NCI-H2196 (cell line): ENCODE measurements at regions not wholly inside any gene's neighbourhood (a gene's known extent, or its start where the extent isn't known, plus 50 kb on each side); places are given as distances from the start of the nearest gene placed in this dataset.

ENCODE experiments used
- DNase-seq: peaks from one replicate; lab custom pipeline; 2025; ENCODE audit not compliant: unreplicated experiment; lab: John Stamatoyannopoulos, UW

DNA sequence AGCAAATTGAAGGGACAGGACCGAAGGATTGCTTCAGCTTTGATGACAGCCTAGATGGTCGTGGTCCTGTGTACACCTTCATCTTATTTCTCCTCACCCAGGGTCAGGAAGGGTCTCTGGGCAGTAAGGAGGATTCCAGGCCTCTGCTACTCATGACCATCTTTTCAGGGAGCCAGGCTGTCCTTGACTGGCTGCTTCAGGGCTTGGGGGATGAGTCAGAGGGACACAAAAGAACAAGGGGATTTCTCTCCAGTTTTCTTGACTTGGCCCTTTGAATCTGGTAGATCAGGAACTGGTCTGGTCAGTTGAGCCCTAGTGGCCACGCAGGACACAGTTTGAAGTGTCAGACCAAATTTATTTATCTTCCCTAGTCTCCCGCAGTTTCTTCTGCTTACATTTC, 402.1 kb upstream of the CHD6 start:
- DNase-seq = no peak

- DNase-seq = no peak
Measured at GRCh38 chr20:42018979-42019378, 400.8 kb upstream of the CHD6 start.

- DNase-seq = no peak
Measured at GRCh38 chr20:42010090-42010489, 391.9 kb upstream of the CHD6 start.

- DNase-seq = no peak
Measured at GRCh38 chr20:42007251-42007650, 389.1 kb upstream of the CHD6 start.

DNA sequence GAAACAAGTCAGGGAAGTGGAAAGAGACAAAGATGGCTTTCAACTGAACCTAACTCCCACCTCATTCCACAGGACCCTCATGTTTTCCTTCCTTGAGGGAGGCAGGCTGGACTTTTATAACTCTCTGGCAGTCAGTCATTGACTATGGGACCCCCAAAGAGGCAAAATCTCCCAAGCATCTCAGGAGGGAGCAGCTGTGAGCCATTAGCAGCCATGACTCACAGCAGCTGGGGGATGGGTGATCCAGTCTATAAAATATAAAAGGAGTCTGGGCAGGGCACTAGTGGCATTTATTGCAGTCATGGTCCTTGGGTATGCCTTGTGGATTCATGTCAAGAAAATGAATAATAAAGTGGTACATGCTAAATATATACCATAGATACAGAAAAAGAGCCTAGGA, 387.0 kb upstream of the CHD6 start:
- DNase-seq = no peak

DNA sequence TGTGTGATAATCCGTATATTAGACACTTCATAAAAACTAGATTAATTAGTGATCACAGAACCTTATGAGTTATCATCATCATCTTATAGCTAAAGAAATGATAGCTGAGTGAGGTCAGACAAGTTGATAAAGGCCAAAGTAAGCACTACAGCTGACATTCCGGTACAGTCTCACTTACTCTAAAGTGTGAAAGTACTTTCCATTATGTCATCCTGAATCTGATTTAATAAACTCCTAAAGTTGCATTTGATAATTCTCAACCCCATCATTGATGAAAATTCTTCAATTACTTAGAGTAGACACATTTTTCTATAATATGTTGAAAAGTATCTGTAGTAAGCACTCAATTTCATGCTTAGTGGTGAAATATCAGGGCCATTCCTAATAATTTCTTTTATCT, 385.2 kb upstream of the CHD6 start:
- no peak for DNase-seq

DNA sequence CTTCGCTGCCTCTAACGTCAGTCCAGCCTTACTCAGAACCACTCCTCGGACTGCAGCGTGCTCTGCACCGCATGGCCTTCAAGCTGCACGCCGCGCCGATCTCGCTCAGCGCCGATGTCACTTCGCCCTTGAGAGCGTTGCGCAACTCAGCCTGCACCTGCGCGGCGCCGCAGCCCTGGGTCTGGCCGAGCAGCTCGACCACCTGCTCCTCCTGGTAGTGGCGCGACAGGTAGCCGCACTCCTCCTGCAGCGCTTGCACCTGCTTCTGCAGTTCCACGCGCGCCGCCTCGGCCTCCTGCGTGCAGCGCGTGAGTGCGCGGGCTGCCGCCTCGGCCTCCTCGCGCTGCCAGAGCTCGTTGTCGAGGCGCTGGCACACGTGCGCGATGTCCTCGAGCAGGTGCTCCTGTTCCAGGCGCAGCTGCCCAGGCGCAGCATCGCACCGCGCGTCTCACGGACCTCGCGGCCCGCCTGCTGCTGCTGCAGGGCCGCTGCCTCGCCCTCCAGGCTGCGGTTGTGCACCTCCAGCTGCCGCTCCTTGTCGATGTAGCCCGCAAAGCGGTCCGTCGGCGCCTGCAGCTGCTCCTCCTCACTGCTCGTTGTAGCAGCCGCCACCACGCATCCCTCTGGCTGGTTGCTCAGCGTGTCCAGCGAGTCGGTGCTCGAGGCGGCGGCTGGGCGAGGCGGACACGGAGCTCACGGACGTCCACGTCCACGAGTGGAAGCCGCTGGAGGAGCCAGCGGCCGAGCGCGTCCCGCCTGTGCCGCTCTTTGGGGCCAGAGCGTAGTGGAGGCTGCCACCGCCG, 380.6 kb upstream of the CHD6 start:
- DNase-seq = no peak

- DNase-seq = no peak
Measured at GRCh38 chr20:41996951-41997350, 378.8 kb upstream of the CHD6 start.

DNA sequence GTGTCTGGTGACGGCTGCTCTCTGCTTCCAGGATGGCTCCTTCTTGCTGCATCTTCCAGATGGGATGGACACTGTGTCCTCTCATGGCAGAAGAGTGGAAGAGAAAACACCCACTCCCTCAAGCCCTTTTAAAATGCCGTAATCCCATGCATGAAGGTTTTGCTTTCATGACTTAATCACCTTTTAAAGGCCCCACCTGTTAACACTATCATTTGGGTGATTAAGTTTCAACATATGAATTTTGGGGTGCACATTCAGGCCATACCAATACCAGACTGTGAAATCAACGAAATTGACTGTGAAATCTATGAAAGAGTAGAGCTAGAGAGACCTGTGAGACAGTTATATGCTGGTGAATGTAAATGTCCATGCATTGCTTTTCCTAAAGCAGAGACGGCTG, 374.3 kb upstream of the CHD6 start:
- no peak for DNase-seq

GRCh38 chr20:41991412-41991811, 373.2 kb upstream of the CHD6 start:
- DNase-seq = no peak

DNA sequence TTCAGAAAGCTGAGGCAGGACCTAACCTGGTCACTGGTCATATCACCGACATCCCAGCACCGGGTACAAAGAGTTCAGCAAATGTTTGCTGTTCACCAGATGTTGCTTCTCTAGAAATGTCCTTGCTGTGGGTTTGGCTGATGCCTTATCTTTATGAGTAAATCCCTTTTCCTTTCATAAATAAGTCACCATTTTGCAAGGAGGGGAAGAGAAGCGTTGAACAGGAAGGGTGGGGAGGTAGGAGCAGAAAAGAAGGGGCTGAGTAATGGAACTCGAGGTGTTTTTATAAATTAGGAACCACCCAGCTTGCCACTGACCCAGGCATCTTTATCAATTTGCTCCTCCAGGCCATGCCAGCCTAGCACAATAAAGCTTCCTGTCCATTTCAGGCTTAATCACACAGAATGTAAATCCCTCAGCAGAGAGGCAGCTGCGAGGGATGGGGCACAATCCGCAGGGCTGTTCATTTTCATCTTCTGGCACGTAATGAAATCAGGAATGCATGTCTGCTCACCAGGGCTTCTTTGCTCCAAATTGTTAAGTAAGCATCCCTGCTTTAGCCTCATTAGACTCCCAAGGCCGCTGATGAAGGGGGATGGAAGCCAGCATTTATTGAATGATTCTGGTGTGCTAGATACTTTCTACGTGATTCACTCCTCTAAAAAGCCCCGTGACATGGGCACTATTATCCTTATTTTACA, 371.9 kb upstream of the CHD6 start:
- DNase-seq = no peak

DNA sequence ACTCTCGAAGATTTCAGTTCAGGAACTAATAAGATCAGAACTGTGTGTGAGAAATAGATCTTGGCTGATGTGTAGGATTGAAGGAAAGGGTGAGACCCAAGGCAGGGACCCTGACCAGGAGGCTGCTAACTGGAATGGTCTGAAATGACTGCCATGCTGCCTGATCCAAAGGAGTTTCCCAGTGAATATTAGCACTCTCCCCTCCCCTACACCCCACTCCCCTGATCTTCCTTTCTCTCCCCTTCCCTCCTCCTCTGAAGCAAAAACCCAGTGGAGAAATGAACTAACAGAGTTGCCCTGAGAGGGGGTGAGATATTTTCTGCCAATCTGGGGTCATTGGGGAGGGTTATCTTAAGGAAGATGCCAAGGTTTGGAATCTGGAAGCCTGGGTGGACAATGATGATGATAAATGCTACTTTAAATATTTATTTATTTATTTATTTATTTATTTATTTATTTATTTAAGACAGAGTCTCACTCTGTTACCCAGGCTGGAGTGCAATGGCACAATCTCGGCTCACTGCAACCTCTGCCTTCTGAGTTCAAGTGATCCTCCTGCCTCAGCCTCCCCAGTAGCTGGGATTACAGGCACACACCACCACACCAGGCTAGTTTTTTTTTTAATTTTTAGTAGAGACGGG, 371.0 kb upstream of the CHD6 start:
- no peak for DNase-seq

- DNase-seq = no peak
Measured at GRCh38 chr20:41984031-41984430, 365.9 kb upstream of the CHD6 start.

GRCh38 chr20:41983159-41983558, 365.0 kb upstream of the CHD6 start:
- no peak for DNase-seq

DNA sequence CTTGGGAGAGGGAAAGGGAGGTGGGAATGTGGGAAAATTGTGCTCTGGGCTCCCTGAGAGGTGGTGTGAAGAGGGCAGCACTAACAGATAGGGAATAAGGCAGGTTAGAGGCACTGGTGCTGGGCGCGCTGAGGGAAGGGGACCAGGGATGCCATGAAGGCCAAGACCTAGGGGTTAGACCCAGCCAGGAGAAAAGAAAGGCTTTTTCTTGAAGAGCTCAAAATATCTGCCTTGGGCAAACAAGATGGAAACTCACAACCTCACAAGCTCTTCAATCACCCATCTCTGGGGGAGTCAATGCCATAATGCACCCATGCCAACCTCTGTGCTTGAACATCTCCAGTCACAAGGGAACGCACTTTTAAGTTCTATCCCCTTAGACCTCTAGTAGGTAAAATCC, 363.6 kb upstream of the CHD6 start:
- no peak for DNase-seq

- no peak for DNase-seq
Measured at GRCh38 chr20:41978875-41979274, 360.7 kb upstream of the CHD6 start.

GRCh38 chr20:41978246-41978790, 360.1 kb upstream of the CHD6 start:
- DNase-seq = no peak

DNA sequence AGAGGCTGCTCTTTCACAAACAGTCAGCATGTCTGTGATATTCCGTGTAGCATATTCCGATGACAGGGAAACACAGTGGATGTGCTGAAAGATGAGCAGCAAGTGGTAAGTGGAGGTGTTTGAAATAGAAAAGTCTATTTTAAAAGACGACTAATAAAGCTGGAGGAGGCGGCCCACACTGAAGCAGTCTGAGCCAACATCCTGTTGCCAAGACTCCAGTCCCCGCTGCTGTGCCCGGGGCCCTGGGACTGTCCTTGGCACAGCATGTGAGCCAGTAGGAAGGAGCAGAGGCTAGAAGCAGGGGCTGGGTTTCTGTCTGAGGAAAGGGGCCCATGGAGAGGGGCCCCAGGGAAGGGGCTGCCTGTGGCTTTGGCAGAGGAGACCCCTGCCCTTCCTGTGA, 351.5 kb upstream of the CHD6 start:
- no peak for DNase-seq

DNA sequence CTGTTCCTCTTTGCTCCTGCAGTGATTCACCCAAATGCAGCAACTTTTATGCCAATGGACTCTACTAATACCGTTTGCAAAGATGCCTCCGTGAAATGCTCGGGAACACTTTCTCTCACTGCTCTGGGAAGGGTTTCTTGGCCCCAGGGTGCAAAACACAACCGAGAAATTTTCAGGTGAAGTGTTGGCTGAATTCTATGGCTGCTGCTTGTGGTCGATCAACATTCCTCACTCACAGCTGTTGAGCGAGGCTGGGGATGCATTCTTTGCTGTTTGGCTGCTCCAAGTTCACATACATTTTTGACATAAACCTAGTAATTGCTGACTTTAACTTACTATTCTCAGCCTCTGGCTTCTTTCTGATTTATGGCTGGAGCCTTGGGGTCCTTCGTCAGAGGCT, 342.0 kb upstream of the CHD6 start:
- no peak for DNase-seq

- no peak for DNase-seq
Measured at GRCh38 chr20:41958391-41958790, 340.2 kb upstream of the CHD6 start.

- no peak for DNase-seq
Measured at GRCh38 chr20:41956338-41957074, 338.3 kb upstream of the CHD6 start.
